GM23338 (cell line): ENCODE measurements at regions not wholly inside any gene's neighbourhood (a gene's known extent, or its start where the extent isn't known, plus 50 kb on each side); places are given as distances from the start of the nearest gene placed in this dataset.

Source experiments
- EZH2 ChIP-seq: fragments of 200-600 bp; sonication (generic); IDR thresholded peaks from one replicate; pipeline ENCODE4 v1.8.0; 2017; ENCODE audit warnings: antibody characterized with exemption, mild to moderate bottlenecking, low read depth; ENCODE audit not compliant: unreplicated experiment
- JUNB ChIP-seq: IDR thresholded peaks from one replicate; pipeline ENCODE4 v1.6.1; 2016; ENCODE audit warnings: antibody characterized with exemption; ENCODE audit not compliant: unreplicated experiment
- TF ChIP-seq, protein P1 (sequence below), 2 experiments: fragments of 200-600 bp in 1 of 2; sonication (generic) in 1 of 2; conservative IDR thresholded peaks; 2 replicates each; pipeline versions ENCODE4 v1.5.1 to v1.6.1; 2016 to 2017; ENCODE audit warnings: antibody characterized with exemption in 2 of 2, low read depth in 2 of 2, mild to moderate bottlenecking in 2 of 2, moderate library complexity in 1 of 2

DNA sequence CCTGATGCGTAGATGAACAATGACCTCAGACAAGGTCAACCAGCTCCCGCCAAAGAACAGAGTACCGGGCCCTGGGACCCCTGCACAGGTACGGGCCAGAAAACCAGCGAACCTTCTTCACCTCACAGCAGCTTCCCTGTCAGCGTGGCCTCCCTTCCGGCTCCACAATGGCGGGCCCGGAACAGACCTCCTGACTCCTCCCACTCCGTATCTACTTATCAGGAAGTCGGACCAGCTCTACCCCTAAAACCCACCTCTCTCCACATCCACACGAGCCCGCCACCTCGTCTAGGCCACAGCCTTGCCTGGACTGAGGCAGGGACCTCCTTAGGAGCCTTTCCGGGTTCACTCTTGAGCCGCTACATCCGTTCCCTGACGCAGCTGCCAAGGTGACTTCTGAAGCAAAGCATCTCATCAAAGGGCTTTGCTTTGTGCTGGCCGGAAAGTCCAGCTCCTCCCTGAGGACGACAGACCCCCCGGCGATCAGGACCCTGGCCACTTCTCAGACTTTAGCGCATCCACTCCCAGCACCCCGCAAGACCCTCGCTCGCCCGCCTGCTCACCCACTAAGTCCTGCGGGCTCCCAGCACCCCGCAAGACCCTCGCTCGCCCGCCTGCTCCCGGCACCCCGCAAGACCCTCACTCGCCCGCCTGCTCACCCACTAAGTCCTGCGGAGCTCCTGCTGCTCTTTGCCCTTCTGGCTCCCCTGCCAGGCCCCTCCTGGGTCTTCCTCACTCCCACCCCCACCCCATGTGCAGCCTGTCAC lies 308.3 kb upstream of the FOXQ1 start:
- TF ChIP-seq, protein P1, sequence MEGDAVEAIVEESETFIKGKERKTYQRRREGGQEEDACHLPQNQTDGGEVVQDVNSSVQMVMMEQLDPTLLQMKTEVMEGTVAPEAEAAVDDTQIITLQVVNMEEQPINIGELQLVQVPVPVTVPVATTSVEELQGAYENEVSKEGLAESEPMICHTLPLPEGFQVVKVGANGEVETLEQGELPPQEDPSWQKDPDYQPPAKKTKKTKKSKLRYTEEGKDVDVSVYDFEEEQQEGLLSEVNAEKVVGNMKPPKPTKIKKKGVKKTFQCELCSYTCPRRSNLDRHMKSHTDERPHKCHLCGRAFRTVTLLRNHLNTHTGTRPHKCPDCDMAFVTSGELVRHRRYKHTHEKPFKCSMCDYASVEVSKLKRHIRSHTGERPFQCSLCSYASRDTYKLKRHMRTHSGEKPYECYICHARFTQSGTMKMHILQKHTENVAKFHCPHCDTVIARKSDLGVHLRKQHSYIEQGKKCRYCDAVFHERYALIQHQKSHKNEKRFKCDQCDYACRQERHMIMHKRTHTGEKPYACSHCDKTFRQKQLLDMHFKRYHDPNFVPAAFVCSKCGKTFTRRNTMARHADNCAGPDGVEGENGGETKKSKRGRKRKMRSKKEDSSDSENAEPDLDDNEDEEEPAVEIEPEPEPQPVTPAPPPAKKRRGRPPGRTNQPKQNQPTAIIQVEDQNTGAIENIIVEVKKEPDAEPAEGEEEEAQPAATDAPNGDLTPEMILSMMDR (conservative IDR thresholded peaks at IDR 0.05; ENCODE audit: low read depth in 2 of 2), result no peak
- no peak for TF ChIP-seq EZH2
- TF ChIP-seq JUNB, result no peak
